Tibial artery (tissue), 4 donors: ENCODE measurements at regions not wholly inside any gene's neighbourhood (a gene's known extent, or its start where the extent isn't known, plus 50 kb on each side); places are given as distances from the start of the nearest gene placed in this dataset.

Experiments
- DNase-seq, 2 donors: peaks; one replicate each; pipeline ENCODE4 v3.0.0-alpha.2; 2019
- H3K27ac ChIP-seq, 2 donors: fragments of 200-600 bp; sonication (generic) in 1 of 2; 1 replicate in 1 of 2; 2 replicates in 1 of 2; pipeline ENCODE4 v1.5.1; 2018 to 2019; ENCODE audit warnings: mild to moderate bottlenecking in 1 of 2
- H3K27me3 ChIP-seq, 2 donors: fragments of 200-600 bp; sonication (generic) in 1 of 2; one replicate each; pipeline versions ENCODE4 v1.5.1 to v1.6.0; 2016 to 2019
- H3K36me3 ChIP-seq, 3 donors: fragments of 200-600 bp; sonication (generic) in 2 of 3; one replicate each; pipeline ENCODE4 v1.5.1; 2016 to 2019; ENCODE audit warnings: mild to moderate bottlenecking in 2 of 3
- H3K4me1 ChIP-seq, 4 donors: fragments of 200-600 bp; sonication (generic) in 2 of 4; 1 replicate in 3 of 4; 2 replicates in 1 of 4; pipeline ENCODE4 v1.5.1; 2016 to 2019
- H3K4me3 ChIP-seq, 2 donors: fragments of 200-600 bp; sonication (generic) in 1 of 2; 1 replicate in 1 of 2; 2 replicates in 1 of 2; pipeline ENCODE4 v1.5.1; 2018 to 2019; ENCODE audit warnings: mild to moderate bottlenecking in 2 of 2
- H3K9me3 ChIP-seq, 3 donors: fragments of 200-600 bp; sonication (generic) in 1 of 3; one replicate each; pipeline ENCODE4 v1.5.1; 2016 to 2019
- intact Hi-C: fragments of 100-400 bp; cut with DNase I; formaldehyde crosslinking; loops from one replicate; pipeline ENCODE4 v1.15.0; 2023; ENCODE audit warnings: low total_unique reads
- TF ChIP-seq, protein P1 (sequence below), 2 experiments: fragments of 200-600 bp in 1 of 2; fragments of 450-650 bp in 1 of 2; IDR thresholded peaks; one replicate each; pipeline ENCODE4 v1.5.1; 2017 to 2019; ENCODE audit warnings: antibody characterized with exemption in 2 of 2, mild to moderate bottlenecking in 1 of 2, moderate library complexity in 1 of 2

DNA sequence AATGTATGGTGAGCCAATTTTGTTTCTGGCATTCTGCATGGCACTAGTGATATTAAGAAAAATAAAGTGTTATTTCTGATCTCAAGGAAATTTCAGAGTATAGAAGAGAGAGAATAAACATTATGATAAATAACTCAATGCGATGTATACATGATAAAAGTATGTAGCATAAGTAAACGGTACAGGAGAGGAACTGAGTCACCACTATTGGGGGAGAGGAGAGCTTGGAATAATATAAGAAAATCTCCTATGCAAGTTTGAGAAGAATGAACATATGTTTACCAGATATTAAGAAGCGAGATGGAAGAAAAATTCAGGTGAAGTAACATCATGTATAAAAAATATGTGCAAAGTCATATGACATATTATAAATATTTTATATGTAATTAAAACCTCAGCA lies 1230.3 kb upstream of the CITED2 start:
- TF ChIP-seq, protein P1, sequence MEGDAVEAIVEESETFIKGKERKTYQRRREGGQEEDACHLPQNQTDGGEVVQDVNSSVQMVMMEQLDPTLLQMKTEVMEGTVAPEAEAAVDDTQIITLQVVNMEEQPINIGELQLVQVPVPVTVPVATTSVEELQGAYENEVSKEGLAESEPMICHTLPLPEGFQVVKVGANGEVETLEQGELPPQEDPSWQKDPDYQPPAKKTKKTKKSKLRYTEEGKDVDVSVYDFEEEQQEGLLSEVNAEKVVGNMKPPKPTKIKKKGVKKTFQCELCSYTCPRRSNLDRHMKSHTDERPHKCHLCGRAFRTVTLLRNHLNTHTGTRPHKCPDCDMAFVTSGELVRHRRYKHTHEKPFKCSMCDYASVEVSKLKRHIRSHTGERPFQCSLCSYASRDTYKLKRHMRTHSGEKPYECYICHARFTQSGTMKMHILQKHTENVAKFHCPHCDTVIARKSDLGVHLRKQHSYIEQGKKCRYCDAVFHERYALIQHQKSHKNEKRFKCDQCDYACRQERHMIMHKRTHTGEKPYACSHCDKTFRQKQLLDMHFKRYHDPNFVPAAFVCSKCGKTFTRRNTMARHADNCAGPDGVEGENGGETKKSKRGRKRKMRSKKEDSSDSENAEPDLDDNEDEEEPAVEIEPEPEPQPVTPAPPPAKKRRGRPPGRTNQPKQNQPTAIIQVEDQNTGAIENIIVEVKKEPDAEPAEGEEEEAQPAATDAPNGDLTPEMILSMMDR (IDR thresholded peaks at IDR 0.05): no peak
- H3K27me3 ChIP-seq: no peaks in the 10 kb centered on the region
- peaks cover 0 to 39% (median 5%) of the 10 kb centered on the region in 4 donors for H3K4me1 ChIP-seq
- H3K4me3 ChIP-seq: no peak overlapping the region
- no peaks in the 10 kb centered on the region for H3K36me3 ChIP-seq
- no peaks in the 10 kb centered on the region for H3K9me3 ChIP-seq
- DNase-seq: no peak
- no peak overlapping the region for H3K27ac ChIP-seq
- intact Hi-C loops: no loop called here

DNA sequence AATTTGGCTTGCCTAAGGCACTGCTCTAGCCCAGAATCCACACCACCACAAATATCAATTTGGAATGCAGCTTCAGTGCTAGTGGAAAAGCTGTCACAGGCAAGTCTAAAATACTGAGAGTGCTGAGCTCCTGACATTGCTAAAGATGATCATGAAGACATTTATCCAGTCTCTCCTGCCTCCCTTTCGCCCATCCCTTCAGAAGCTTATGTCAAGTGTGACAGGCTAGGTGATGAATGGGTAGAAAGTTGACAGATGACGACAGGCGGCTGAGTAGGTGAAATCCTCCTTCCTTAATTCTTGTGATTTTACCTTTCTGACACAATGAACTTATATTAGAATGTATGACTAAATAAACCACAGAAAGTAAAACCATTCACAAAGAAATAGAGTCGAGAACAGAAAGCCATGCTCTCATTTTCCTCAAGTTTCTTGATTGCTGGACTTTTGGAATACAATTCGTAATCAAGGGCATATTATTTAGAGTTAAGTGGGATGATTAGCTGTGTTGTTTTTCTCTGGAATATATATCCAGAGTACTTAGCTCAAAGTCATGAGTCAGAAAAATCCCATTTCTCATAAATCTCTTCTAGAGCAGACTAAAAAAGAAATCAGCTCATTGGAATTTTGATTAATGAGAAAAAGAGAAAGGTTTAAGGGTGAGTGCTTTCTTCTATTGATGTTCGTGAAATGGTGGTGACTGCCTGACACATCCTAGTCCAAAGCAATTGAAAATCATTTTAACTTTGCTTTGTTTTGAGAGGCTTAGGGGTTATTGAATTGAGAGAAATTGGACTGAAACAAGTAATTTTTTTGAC lies 1228.2 kb upstream of the CITED2 start:
- H3K4me1 ChIP-seq: peaks cover 0 to 34% (median 5%) of the 10 kb centered on the region in 4 donors
- intact Hi-C loops: no loop called here
- TF ChIP-seq, protein P1 (IDR thresholded peaks at IDR 0.05): no peak

DNA sequence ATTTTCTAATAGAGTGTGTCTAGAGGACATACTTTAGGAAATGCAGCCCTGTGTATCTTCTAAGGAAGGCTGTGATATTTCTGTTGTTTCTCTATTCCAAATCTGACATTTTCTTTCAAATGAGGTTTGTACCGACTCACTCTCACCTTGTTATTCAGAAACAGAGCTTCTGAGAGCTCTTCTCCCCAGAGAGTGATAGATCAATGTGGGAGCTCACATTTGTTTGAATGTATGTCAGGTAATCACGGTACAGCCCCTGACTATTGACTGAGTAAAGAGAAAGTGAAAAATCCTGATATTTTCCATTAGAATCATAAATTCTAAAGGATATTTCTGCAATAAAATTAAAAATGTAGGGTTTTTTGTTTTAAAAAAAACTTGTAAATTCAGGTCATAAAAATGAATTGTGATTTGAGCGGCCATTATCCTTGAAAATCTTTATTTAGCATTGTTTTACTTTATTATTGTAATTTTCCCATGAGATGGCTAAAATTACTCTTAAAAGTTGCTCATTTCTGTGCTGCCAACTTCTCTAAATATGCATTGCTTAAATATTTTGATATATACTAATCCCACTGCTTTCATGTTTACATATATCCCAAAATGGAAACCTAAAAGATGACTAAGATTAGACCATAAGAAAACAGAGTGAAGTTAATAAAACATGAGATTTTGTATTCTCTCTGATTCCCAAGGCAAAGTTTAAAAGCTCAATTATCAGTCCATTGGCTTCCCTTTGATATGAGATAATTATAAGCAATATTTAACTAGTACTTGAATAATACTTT lies 1226.8 kb upstream of the CITED2 start:
- Histone ChIP-seq H3K36me3 (no peaks in the 10 kb centered on the region), H3K4me1 (peaks cover 0 to 34% (median 5%) of the 10 kb centered on the region in 4 donors), H3K27ac (peak overlapping the region in 1 of 2 donors; percentile 20), H3K4me3 (no peak overlapping the region), H3K9me3 (no peaks in the 10 kb centered on the region), H3K27me3 (no peaks in the 10 kb centered on the region)
- TF ChIP-seq, protein P1 (IDR thresholded peaks at IDR 0.05): no peak
- DNase-seq: no peak
- intact Hi-C loops: no loop called here

More for the DNA sequence above, 1228.2 kb upstream of the CITED2 start:
- Histone ChIP-seq H3K27ac (no peak overlapping the region), H3K9me3 (no peaks in the 10 kb centered on the region), H3K4me3 (no peak overlapping the region), H3K36me3 (no peaks in the 10 kb centered on the region), H3K27me3 (no peaks in the 10 kb centered on the region)
- DNase-seq: no peak

DNA sequence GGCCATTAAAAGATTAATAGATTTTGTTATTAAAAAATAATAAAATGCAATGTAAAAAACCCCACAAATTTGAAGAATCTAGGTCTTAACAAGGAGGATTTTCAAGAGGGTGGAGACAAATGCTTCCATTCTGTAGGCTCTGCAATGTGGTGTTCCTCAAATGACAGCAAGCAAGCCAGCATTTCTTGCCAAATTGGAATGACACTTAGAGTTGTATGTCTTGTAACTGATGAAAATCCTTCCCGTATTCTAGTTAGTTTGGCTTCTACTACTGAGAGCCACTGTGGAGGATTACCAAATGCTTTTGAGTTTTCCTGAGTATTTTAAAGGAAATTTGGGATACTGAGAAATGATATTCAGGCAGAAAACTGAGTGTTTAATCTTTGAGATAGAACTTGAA lies 1225.5 kb upstream of the CITED2 start:
- no peaks in the 10 kb centered on the region for H3K36me3 ChIP-seq
- no peak for DNase-seq
- no peaks in the 10 kb centered on the region for H3K9me3 ChIP-seq
- no peak overlapping the region for H3K4me3 ChIP-seq
- H3K27me3 ChIP-seq: no peaks in the 10 kb centered on the region
- intact Hi-C loops: no loop called here
- H3K27ac ChIP-seq: no peak overlapping the region
- TF ChIP-seq, protein P1 (IDR thresholded peaks at IDR 0.05): no peak
- peaks cover 0 to 34% (median 5%) of the 10 kb centered on the region in 4 donors for H3K4me1 ChIP-seq

DNA sequence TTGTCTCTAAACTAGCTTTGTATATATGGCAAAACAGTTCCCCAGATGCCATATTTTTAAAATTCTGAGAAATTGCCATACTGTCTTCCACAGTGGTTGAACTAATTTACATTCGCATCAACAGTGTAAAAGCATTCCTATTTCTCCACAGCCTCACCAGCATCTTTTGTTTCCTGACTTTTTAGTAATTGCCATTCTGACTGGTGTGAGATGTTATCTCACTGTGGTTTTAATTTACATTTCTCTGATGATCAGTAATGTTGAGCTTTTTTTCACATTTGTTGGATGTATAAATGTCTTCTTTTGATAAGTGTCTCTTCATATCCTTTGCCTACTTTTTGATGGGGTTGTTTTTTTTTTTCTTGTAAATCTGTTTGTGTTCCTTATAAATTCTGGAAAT lies 1222.7 kb upstream of the CITED2 start:
- intact Hi-C loops: no loop called here
- no peak for DNase-seq
- no peaks in the 10 kb centered on the region for H3K36me3 ChIP-seq
- no peak overlapping the region for H3K27ac ChIP-seq
- no peaks in the 10 kb centered on the region for H3K27me3 ChIP-seq
- TF ChIP-seq, protein P1 (IDR thresholded peaks at IDR 0.05): no peak
- H3K4me1 ChIP-seq: peaks cover 0 to 24% (median 5%) of the 10 kb centered on the region in 4 donors
- H3K9me3 ChIP-seq: no peaks in the 10 kb centered on the region
- no peak overlapping the region for H3K4me3 ChIP-seq
